Retina (tissue), 1 donor: ENCODE measurements at regions not wholly inside any gene's neighbourhood (a gene's known extent, or its start where the extent isn't known, plus 50 kb on each side); places are given as distances from the start of the nearest gene placed in this dataset.

Experiments
- DNase-seq: peaks from one replicate; pipeline ENCODE4 v3.0.0-alpha.2; 2016

GRCh38 chr17:83178533-83179304 lies 99.3 kb downstream of the METRNL start:
- no peak for DNase-seq

- no peak for DNase-seq
Observed at GRCh38 chr17:83179374-83179773, 100.0 kb downstream of the METRNL start.

GRCh38 chr17:83179811-83180210 lies 100.4 kb downstream of the METRNL start:
- DNase-seq = peak; percentile 1

- DNase-seq = no peak
Observed at GRCh38 chr17:83180264-83180995, 101.0 kb downstream of the METRNL start.

GRCh38 chr17:83180996-83181481 lies 101.6 kb downstream of the METRNL start:
- no peak for DNase-seq

- DNase-seq = no peak
Observed at GRCh38 chr17:83181991-83182619, 102.7 kb downstream of the METRNL start.

- no peak for DNase-seq
Observed at GRCh38 chr17:83182620-83183101, 103.3 kb downstream of the METRNL start.

- DNase-seq = no peak
Observed at GRCh38 chr17:83183145-83183948, 103.9 kb downstream of the METRNL start.

- DNase-seq = no peak
Observed at GRCh38 chr17:83183951-83184506, 104.6 kb downstream of the METRNL start.

GRCh38 chr17:83185023-83186002 lies 105.9 kb downstream of the METRNL start:
- no peak for DNase-seq

GRCh38 chr17:83186226-83186625 lies 106.8 kb downstream of the METRNL start:
- no peak for DNase-seq

- no peak for DNase-seq
Observed at GRCh38 chr17:83186751-83187421, 107.5 kb downstream of the METRNL start.

- DNase-seq = no peak
Observed at GRCh38 chr17:83187782-83188311, 108.4 kb downstream of the METRNL start.

GRCh38 chr17:83189044-83190003 lies 109.9 kb downstream of the METRNL start:
- DNase-seq = no peak

- no peak for DNase-seq
Observed at GRCh38 chr17:83190004-83190385, 110.6 kb downstream of the METRNL start.

GRCh38 chr17:83190601-83191387 lies 111.4 kb downstream of the METRNL start:
- no peak for DNase-seq

- no peak for DNase-seq
Observed at GRCh38 chr17:83191388-83192160, 112.2 kb downstream of the METRNL start.
